ENCODE measurements at regions not wholly inside any gene's neighbourhood (a gene's known extent, or its start where the extent isn't known, plus 50 kb on each side); places are given as distances from the start of the nearest gene placed in this dataset.

DNA sequence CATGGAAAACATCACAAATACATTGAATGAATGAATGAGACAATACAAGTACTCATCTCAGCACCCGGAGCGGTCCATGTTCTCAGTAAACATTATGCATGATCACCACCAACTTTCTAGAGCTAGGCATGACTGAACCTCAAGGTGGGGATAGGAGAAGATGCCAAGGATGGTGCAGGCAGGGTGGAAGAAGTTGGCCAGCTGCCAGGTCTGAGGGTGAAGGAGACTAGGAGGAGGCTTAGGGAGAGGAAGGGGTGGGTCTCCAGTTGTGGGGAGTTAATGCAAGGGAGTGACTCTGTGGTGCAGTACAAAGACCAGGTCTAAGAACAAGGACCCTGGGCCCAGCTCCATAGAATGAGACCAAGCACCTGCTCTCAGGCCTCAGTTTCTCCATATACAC is 91.7 kb downstream of the MATN1 start:
- 93% methylated on average over 2 of the region's 2 CpGs for WGBS
- H3K4me1 ChIP-seq (ENCODE audit: control insufficient read depth in 4 of 4, insufficient read depth in 4 of 4, low read length in 3 of 4), result no peaks in the 10 kb centered on the region
- H3K36me3 ChIP-seq (ENCODE audit: control insufficient read depth in 4 of 4, insufficient read depth in 3 of 4, low read depth in 1 of 4, low read length in 3 of 4), result no peaks in the 10 kb centered on the region
- DNase-seq (ENCODE audit: low spot score), result no peak
- H3K9me3 ChIP-seq (ENCODE audit: control insufficient read depth in 4 of 4, low read length in 3 of 4), result peaks cover 0 to 4% (median 4%) of the 10 kb centered on the region in 4 donors
- TF ChIP-seq EGR1 (IDR thresholded peaks at IDR 0.05; ENCODE audit: low read depth in 2 of 2) (no peak), TAF1 (conservative IDR thresholded peaks at IDR 0.05) (no peak), FOXA2 (IDR thresholded peaks at IDR 0.05) (no peak), NR2F2 (IDR thresholded peaks at IDR 0.05) (no peak)
- TF ChIP-seq, protein P1, sequence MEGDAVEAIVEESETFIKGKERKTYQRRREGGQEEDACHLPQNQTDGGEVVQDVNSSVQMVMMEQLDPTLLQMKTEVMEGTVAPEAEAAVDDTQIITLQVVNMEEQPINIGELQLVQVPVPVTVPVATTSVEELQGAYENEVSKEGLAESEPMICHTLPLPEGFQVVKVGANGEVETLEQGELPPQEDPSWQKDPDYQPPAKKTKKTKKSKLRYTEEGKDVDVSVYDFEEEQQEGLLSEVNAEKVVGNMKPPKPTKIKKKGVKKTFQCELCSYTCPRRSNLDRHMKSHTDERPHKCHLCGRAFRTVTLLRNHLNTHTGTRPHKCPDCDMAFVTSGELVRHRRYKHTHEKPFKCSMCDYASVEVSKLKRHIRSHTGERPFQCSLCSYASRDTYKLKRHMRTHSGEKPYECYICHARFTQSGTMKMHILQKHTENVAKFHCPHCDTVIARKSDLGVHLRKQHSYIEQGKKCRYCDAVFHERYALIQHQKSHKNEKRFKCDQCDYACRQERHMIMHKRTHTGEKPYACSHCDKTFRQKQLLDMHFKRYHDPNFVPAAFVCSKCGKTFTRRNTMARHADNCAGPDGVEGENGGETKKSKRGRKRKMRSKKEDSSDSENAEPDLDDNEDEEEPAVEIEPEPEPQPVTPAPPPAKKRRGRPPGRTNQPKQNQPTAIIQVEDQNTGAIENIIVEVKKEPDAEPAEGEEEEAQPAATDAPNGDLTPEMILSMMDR (IDR thresholded peaks at IDR 0.05; ENCODE audit: low read depth, low read length, missing input control), result no peak
- TF ChIP-seq, protein P2, sequence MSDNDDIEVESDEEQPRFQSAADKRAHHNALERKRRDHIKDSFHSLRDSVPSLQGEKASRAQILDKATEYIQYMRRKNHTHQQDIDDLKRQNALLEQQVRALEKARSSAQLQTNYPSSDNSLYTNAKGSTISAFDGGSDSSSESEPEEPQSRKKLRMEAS (IDR thresholded peaks at IDR 0.05), result no peak
- no peak overlapping the region for H3K27ac ChIP-seq (ENCODE audit: low read depth in 1 of 2, low read length in 2 of 2)
- H3K4me3 ChIP-seq (ENCODE audit: low read depth in 1 of 3, low read length in 3 of 3), result no peak overlapping the region
- H3K9ac ChIP-seq (ENCODE audit: low read depth in 1 of 2, low read length in 2 of 2), result no peak overlapping the region
- no peaks in the 10 kb centered on the region for H3K27me3 ChIP-seq (ENCODE audit: control insufficient read depth in 4 of 4, insufficient read depth in 4 of 4, low read length in 3 of 4)

DNA sequence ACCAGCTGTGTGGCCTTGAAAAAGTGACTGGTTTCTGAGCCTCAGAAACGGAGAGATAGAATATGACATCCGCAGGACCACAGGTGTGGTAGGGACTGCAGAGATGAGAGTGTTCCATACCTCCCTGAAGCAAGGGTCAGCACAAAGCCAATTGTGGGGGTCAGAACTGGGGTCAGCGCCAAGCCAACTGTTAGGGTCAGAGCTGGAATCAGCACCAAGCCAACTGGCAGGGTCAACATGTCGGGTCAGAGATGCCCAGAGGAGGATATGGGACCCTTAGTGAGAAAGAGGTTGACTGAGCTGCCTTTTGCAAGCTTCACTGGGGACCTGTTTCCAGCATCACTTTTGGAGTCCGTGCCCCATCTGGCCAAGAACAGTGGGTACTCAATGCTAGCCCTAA is 93.9 kb downstream of the MATN1 start:
- H3K27me3 ChIP-seq (ENCODE audit: control insufficient read depth in 4 of 4, insufficient read depth in 4 of 4, low read length in 3 of 4), result no peaks in the 10 kb centered on the region
- peaks cover 0 to 6% (median 4%) of the 10 kb centered on the region in 4 donors for H3K9me3 ChIP-seq (ENCODE audit: control insufficient read depth in 4 of 4, low read length in 3 of 4)
- H3K36me3 ChIP-seq (ENCODE audit: control insufficient read depth in 4 of 4, insufficient read depth in 3 of 4, low read depth in 1 of 4, low read length in 3 of 4), result no peaks in the 10 kb centered on the region
- H3K4me1 ChIP-seq (ENCODE audit: control insufficient read depth in 4 of 4, insufficient read depth in 4 of 4, low read length in 3 of 4), result no peaks in the 10 kb centered on the region
- no peak overlapping the region for H3K9ac ChIP-seq (ENCODE audit: low read depth in 1 of 2, low read length in 2 of 2)
- TF ChIP-seq, protein P3, sequence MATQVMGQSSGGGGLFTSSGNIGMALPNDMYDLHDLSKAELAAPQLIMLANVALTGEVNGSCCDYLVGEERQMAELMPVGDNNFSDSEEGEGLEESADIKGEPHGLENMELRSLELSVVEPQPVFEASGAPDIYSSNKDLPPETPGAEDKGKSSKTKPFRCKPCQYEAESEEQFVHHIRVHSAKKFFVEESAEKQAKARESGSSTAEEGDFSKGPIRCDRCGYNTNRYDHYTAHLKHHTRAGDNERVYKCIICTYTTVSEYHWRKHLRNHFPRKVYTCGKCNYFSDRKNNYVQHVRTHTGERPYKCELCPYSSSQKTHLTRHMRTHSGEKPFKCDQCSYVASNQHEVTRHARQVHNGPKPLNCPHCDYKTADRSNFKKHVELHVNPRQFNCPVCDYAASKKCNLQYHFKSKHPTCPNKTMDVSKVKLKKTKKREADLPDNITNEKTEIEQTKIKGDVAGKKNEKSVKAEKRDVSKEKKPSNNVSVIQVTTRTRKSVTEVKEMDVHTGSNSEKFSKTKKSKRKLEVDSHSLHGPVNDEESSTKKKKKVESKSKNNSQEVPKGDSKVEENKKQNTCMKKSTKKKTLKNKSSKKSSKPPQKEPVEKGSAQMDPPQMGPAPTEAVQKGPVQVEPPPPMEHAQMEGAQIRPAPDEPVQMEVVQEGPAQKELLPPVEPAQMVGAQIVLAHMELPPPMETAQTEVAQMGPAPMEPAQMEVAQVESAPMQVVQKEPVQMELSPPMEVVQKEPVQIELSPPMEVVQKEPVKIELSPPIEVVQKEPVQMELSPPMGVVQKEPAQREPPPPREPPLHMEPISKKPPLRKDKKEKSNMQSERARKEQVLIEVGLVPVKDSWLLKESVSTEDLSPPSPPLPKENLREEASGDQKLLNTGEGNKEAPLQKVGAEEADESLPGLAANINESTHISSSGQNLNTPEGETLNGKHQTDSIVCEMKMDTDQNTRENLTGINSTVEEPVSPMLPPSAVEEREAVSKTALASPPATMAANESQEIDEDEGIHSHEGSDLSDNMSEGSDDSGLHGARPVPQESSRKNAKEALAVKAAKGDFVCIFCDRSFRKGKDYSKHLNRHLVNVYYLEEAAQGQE (IDR thresholded peaks at IDR 0.05), result no peak
- TF ChIP-seq TAF1 (conservative IDR thresholded peaks at IDR 0.05) (no peak), HNF4A (conservative IDR thresholded peaks at IDR 0.05) (no peak)
- TF ChIP-seq, protein P1 (IDR thresholded peaks at IDR 0.05; ENCODE audit: low read depth, low read length, missing input control), result no peak
- H3K27ac ChIP-seq (ENCODE audit: low read depth in 1 of 2, low read length in 2 of 2), result no peak overlapping the region
- no peak overlapping the region for H3K4me3 ChIP-seq (ENCODE audit: low read depth in 1 of 3, low read length in 3 of 3)
- 80% methylated on average over 5 of the region's 5 CpGs for WGBS
- no peak for DNase-seq (ENCODE audit: low spot score)

DNA sequence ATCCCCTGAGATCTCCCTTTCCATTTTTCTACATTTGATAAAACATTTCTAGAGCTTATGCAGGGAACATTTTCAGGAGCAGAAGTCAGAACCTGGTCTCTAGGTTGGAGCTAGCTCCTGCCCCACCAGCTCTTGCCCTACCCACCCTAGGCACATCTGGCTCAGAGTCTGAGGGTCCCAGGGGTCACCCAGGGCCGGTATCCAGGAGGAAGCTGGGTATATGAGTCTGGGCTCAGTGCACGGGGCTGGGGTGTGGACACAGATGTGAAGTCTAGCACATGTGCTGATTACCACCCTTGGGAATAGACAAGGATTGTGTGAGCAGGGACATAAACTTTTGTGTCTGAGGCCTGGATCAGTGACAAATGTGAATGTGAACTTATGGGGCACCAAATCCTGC is 95.4 kb downstream of the MATN1 start:
- no peak overlapping the region for H3K9ac ChIP-seq (ENCODE audit: low read depth in 1 of 2, low read length in 2 of 2)
- H3K36me3 ChIP-seq (ENCODE audit: control insufficient read depth in 4 of 4, insufficient read depth in 3 of 4, low read depth in 1 of 4, low read length in 3 of 4), result no peaks in the 10 kb centered on the region
- H3K9me3 ChIP-seq (ENCODE audit: control insufficient read depth in 4 of 4, low read length in 3 of 4), result peaks cover 0 to 11% (median 8%) of the 10 kb centered on the region in 4 donors
- WGBS, result 72% methylated on average over 2 of the region's 2 CpGs
- no peaks in the 10 kb centered on the region for H3K27me3 ChIP-seq (ENCODE audit: control insufficient read depth in 4 of 4, insufficient read depth in 4 of 4, low read length in 3 of 4)
- no peaks in the 10 kb centered on the region for H3K4me1 ChIP-seq (ENCODE audit: control insufficient read depth in 4 of 4, insufficient read depth in 4 of 4, low read length in 3 of 4)
- no peak overlapping the region for H3K27ac ChIP-seq (ENCODE audit: low read depth in 1 of 2, low read length in 2 of 2)
- DNase-seq (ENCODE audit: low spot score), result no peak
- H3K4me3 ChIP-seq (ENCODE audit: low read depth in 1 of 3, low read length in 3 of 3), result no peak overlapping the region
- TF ChIP-seq, protein P2 (IDR thresholded peaks at IDR 0.05), result no peak
- TF ChIP-seq FOXA2 (IDR thresholded peaks at IDR 0.05) (no peak), TAF1 (conservative IDR thresholded peaks at IDR 0.05) (no peak), JUND (IDR thresholded peaks at IDR 0.05) (no peak), NR2F2 (IDR thresholded peaks at IDR 0.05) (no peak), RXRA (IDR thresholded peaks at IDR 0.05) (no peak), HNF4A (conservative IDR thresholded peaks at IDR 0.05) (no peak)
- TF ChIP-seq, protein P4, sequence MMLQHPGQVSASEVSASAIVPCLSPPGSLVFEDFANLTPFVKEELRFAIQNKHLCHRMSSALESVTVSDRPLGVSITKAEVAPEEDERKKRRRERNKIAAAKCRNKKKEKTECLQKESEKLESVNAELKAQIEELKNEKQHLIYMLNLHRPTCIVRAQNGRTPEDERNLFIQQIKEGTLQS (IDR thresholded peaks at IDR 0.05), result no peak
- TF ChIP-seq, protein P1 (IDR thresholded peaks at IDR 0.05; ENCODE audit: low read depth, low read length, missing input control), result no peak
